Hematopoietic multipotent progenitor cell treated with erythropoietin and hydrocortisone succinate and interleukin-3 and kit ligand, for 4 days (in vitro differentiated cells): ENCODE measurements at regions not wholly inside any gene's neighbourhood (a gene's known extent, or its start where the extent isn't known, plus 50 kb on each side); places are given as distances from the start of the nearest gene placed in this dataset.

Experiments used
- DNase-seq: peaks from one replicate; pipeline ENCODE4 v3.0.0-alpha.2; 2015

DNA sequence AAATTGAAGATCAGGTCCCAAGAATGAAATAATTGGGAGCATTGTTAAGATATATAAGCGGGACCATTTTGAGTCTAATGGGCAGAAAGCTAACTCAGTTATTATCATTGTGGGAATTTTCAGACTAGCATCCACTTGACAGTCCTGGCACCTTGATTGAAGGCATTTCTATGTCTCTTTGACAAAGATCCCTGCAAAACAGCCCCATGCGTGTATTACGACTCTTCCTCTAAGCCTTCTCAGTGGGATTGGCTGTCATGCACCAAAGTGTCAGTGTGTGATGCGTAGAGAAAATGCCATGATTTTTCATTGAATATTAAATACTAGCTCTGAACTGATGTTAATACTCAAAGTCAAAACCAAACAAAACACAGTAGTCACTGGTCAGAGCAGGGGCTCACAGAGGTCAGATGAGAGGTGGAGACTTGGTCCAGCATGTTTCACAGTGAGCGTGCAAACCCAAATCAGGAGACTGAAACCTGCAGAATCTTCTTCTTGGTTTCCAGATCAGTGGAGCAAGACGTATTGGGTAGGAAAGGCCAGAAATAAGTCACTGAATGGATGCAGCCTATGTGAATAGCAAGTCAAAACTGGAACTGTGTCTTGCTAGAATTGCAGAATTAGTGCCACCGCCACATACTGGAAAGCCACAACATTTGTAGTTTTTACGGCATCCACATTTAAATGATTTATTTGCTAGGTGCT is 303.6 kb upstream of the AKR1E2 start:
- no peak for DNase-seq

DNA sequence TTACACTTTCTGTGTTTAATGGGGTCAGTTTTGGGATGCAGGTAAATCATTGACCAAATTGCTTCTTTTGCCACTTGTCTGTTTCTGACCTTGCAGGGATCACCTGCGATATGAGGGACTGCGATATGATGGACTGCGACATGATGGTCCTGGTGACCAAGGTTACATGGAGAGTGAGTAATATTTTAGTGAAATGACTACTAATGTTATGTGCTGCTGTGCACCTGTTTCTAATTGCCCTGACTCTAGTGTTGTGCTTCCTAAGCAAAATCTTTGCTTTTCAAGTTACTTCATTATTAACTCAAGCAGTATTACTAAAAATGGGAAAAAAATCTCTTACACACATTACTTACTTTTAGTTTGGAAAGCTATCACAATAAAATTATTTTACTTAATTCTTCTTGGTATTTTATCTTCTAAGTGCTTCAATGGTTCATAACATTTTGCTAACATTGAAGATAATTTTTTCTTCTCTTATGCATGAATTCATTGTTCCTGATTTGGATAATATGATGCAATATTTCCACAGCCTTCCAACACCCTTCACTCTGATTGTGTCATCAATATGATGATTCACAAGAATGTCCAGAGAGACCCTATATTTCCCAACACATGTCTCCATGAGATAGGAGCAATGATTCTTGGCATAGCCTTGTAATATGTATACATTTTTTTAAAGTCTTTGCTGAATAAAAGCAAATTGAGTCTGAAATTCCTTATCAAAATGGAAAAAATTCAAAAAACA is 306.2 kb upstream of the AKR1E2 start:
- DNase-seq: no peak

DNA sequence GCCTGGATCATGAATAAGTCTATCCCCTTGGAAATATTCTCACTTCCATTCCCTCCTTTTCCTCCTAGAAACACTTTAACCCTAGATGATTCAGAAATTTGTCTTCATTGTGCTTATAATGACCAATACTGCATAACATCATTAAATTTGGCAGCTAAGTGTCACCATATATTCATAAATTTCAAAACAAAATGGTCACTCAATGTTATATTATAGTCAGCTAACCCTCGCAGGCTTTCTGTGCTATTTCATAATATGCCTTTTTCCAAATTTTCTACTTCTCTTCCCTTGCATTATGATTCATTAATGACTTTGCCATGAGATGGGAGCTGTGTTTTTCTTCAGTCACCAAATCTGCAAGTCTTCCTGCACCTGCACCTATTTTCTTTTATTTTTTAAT is 308.3 kb upstream of the AKR1E2 start:
- DNase-seq: no peak

DNA sequence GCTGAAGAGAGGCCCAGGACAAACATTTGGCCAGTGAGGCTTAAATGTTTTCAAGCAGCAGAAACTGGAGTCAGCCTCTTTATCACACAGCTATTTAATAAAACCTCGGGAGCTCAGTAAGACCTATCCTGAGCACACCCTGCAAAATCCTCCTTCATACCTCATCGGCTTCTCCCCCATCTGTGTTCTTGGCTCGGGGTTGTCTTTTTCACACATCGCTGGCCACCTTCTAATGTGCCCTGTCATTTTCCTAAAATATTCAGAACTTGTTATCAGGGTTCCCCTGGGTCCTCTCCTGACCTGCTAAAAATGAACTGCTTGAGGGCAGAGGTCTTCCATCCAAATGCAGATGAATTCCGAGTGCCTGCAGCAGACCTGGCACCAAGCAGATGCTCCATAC is 310.3 kb upstream of the AKR1E2 start:
- no peak for DNase-seq

DNA sequence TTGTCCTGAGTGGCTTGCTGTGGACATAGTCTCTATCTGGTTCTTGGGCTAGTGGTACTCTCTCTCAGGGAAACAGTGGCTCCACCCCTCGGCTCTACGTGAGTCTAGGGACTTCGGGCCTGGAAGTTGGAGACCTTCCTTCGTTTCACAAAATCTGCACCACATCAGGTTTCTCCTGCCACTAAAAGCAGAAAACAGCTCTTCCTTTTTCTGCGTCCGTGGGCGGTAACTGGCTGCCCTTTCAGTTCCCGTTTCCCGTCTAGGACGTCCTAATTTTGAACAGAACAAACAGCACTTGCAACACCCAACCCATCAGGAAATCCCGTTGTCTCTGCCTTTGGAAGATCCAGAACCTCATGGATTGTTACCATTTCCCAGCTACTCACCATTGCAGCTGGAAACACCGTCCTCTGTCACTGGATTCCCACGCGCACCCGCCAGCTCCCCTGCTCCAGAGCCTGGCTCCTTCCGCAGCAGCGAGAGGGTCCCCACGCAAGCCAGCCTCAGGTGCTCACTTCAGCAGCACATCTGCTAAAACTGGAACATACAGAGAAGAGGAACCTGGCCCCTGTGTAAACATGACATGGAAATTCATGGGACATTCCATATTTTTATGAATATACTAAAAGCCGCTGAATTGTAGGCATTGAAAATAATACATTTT is 311.4 kb upstream of the AKR1E2 start:
- peak; percentile 56 for DNase-seq

DNA sequence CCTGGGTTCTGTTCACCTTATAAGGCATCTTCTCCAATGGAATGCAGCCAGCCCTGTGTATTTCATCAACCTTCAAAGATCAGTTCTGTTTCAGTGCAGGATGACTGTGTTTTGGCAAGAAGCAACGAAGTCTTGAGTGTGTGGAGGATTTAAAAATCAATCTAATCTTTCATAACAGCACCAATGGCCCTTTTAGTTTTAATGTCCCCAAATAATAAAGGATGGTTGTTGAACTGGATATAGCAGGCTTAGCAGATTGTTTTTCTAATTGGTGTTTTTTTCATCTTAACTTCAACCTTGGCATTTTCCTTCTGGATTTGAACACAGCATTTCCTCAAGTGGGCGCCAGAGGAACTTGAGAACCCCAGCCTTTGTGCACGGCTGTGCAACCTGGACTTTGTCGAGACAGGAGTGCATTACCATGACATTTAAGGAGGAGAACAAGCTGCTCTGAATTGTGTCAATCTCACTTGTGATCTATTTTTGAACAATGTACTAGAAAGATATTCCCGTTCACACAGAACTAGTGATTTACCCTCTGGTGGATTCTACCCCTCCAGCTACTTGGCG is 313.3 kb upstream of the AKR1E2 start:
- peak; percentile 44 for DNase-seq

DNA sequence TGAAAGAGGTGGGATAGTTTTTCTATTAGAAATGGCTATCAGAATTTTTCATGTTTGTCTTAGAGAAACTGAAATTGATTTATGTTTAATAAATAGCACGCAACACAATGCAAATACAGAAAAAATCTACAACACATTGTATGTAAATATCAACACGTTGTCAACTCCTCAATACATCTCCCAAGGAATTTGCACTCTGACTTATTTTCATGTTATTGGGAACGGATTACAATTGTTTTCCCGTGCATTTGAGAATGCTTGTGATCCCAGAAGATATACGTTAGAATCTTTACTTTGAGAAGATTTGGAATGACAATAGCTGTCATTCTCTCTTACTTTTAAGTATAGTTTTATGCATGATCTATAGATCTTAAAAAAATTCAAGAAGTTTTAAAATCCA is 313.8 kb upstream of the AKR1E2 start:
- DNase-seq: no peak

DNA sequence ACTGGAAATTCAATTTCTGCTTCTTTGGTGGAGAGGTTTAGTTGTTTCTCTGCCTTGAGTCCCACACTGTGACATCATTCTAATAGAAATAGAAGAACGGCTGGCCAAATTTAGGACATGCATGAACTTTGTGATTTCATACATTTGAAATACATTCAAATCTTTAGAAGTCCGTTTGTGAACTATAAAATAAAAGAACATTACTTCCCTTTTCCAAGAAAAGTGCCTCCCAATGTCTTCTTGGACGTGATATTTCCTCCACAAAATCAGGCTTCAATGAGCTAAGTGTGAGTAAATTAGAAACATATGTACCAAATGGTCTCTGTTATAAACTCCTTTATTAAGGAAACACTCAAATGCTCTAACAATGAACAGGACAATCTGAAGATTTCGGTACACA is 314.5 kb upstream of the AKR1E2 start:
- DNase-seq: no peak

DNA sequence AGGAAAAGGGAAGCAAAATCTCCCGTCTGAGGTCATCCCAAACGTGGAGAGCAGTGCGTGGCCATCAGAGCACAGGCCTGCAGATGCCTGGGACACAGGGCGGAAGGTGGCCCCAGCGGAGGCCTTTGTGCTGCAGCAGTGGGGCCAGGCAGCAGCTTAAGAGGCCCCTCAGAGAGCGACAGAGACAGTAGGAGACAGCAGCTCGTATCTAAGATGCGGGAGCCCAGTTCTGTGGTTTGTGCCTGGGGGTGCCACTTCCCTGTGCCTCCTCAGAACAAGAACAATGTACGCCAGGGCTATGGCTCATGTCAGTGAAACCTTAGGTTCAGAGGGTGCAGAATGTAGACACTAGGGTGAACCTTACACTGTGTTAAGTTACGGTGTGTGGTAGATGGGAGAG is 316.6 kb upstream of the AKR1E2 start:
- no peak for DNase-seq

DNA sequence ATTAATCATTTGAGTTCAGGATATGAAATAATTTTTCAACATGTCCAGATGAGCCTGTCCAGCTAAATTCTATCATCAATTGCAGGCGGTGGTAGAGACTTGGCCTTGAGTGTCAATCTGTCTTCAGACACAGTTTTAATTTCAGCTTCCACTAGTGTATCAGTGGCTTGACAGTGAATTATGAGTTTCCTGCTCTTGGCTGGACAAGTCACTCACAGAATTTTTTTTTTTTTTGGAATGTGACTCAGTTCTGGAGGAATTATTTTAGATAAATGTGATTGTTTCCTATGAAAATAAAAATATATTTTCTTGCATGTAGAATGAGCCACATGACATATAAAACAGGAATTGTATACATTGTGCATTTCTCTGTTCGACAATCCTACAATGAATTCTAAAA is 319.9 kb upstream of the AKR1E2 start:
- DNase-seq: no peak

DNA sequence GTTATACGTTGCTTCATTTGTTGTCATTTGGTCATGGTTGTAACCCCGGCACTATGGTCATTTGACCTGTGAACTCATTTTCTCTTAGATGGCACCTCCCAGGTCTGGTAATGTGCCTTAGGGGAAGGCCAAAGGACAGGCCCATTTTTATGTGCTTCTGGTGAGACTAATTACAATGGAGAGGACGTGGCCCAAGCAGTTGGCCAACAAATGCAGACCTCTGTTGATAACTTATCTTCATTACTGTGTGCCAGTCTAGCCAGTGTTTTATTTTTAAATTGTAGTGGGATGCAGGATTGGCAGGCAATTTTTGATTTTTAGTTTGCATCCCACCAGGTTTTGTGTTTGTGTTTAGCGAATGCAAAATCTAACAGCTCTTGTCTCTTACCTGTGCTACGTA is 321.5 kb upstream of the AKR1E2 start:
- DNase-seq: no peak

DNA sequence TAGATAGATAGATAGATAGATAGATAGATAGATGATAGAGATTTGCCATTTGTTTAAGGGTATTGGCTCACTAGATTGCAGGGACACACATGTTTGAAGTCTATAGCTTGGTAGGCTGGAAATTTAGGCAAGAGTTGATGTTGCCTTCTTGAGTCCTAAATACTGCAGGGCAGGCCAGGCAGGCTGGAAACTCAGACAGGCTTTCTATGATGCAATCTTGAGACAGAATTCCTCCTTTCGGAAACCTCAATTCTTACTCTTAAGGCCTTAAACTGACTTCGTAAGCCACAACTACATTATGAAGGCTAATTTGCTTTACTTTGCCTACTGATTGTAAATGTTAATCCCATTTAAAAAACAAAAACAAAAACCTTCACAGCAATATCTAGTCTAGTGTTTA is 322.9 kb upstream of the AKR1E2 start:
- no peak for DNase-seq

DNA sequence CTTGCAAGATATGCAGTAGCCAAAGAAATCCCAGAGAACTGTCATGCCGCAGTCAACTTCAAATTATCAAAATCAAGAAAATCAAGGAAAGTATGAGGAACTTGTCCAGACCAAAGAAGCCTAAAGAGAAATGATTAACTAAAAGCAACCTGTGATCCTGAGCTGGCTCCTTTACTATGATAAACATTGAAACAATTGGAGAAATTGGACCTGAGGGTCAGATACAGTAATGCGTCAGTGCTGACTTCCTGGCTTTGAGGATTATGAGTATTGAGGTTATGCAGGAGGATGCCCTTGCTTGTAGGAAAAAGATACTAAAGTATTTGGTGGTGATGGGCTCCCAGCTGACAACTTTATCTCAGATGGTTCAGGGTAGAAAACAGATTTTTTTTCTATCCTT is 324.7 kb upstream of the AKR1E2 start:
- no peak for DNase-seq

DNA sequence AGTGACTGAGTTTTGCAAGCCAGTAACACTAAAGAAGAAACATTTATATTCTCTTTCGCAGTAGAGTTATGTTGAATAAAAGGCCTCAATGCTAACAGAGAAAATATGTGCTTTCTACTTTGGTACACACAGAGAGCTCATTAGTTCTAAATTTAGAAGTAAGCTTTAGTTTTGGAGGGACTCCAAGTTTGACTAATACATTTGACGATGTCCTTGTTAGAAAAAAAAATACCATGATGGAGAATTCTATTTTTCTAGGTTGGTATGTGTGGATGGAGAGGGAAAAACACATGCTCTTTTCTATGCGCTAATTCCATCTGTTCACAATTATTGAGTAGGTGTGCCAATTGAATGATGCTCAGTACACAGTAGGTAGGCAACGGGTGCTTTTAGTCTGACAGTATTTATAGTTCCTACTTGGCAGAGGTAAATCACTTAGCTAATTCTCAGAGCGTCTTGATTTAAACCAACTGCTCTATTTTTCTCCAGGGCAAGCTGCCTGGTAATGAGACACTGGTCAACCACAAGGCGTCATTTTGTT is 327.2 kb upstream of the AKR1E2 start:
- no peak for DNase-seq

DNA sequence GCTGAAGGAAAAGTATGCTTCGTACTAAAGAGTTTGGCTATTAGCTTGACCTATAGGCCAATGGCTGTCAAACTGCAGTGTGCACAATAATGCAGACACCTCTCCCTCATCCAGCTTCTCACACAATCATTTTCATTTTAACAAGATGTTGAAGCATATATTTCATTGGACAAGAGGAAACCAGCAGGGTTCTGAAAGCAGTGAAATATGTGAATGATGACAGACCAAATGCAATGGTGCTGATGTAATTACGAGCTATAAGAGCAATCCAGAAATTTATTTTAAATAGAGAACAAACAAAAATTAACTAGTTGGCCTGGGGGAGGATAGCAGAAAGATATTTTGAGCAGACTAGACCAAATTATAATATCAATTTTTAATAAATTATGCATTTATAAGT is 331.5 kb upstream of the AKR1E2 start:
- DNase-seq: no peak

DNA sequence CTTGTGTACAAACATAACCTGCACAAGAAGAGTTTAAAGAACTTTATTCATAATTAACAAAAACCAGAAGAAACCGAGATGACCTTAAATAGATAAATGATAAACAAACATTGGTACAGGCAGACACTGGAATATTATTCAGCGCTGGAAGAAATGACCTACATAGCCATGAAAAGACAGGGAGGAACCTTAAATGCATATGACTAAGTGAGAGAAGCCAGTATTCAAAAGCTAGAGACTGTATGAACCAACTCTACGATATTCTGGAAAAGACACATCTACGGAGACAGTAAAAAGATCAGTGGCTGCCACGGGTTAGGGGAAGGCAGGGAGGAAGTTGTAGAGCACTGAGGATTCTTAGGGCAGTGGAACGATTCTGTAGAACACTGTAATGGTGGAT is 333.8 kb upstream of the AKR1E2 start:
- DNase-seq: no peak

DNA sequence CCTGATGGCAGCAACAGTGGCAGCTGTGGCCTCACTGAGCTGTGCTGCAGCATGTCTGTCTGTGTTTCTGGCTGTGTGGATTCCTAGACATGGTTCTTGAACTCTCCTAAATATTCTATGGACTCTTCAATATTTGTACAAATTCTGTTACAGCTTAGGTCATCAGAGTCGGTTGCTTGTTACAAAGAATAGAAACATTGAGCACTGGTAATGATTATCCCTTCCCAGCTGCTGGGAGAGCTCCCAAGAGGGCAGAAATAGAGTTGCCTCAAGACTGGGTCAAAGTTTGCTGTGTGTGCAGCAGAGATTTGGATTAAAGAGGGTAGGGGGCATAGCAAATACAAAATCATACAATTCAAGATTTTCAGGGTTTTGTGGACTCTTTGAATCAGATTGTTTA is 337.1 kb upstream of the AKR1E2 start:
- DNase-seq: no peak

DNA sequence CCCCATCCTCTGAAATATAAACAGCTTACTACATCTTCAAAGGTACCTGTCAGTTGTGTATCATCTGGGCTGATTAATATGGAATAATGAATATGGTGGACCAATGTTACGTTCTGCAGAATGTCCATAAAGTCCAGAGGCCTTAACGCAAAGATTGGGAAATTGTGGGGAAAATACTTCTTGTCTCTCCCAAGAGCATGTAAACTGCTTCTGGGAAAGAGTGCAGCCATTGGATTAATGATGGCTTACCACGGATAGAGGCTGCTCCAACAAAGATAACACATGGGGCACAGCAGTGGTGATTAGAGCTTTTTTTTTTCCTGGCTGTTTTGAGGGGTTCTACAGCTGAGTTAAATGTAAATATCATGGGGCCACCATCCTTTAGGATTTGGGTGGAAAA is 340.4 kb upstream of the AKR1E2 start:
- no peak for DNase-seq

DNA sequence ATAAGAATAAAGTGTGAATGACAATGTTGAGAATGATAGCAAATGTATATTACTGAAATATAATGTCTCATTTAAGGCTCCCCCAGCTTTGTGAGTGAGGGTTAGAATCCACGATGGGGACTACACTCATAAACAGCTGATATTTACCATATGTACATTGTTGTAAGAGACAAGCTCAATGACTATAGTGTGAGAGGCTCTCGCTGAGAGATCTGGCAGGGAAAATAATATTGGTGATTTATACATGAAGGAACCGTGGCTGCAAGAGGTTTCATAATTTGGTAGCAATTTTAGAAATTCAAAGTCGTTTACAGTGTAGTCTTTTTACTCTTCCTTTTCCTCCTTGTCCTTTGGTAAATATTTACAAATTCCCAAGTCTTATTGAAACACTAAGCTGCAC is 342.2 kb upstream of the AKR1E2 start:
- no peak for DNase-seq

DNA sequence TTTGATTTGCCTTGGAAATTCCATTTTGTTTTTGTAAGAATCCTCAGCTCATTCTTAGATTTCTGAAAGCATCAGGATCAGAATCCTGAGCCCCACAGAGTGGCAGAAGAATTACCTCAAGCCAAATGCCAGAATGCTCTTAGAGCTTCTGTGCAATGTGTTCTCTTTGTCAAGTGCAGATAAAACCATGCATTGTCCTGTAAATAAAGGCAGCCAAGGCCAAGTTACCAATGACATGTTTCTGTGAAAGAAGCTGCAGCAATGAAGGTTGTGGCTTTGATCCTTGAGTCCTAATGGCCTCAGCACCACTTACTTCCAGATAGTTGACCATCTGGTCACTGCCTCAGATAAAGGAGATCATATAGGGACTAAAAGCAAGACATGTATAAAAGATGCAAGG is 343.3 kb upstream of the AKR1E2 start:
- DNase-seq: no peak

DNA sequence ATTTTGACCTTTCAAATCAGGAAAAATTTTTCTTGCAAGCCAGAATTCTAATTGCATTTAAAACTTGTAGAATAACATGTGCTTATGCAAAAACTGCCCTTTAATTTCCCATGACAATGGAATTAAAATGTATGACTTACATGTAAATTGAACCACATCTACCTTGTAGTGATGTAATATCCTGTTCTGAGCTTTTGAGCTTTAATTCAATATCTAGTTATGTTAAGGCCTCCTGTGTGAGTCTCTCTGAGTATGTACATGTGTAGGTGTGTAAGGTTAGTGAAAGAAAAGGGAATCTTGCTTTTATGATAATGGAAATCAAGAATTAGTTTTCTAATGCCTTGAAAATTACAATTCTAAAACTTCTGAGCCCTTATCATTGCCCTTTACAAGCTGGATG is 344.8 kb upstream of the AKR1E2 start:
- DNase-seq: no peak

DNA sequence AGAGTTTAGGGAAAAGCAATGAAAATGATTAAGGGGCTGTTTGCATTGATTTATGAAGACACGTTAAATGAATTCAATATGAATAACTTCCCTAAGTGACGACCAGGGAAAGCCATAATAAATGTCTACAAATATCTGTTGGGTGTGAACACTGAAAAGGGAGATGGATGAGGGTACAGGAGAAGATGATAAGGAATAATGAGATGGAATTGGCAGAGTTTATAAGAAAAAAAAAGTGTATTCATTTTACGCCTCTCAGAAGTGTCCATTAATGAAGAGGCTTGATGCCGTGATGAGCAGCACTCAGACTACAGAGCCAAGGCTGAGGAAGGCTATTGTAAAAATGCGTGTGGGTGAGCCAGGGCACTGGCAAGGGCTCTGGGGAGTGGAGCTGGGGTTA is 346.7 kb upstream of the AKR1E2 start:
- no peak for DNase-seq

DNA sequence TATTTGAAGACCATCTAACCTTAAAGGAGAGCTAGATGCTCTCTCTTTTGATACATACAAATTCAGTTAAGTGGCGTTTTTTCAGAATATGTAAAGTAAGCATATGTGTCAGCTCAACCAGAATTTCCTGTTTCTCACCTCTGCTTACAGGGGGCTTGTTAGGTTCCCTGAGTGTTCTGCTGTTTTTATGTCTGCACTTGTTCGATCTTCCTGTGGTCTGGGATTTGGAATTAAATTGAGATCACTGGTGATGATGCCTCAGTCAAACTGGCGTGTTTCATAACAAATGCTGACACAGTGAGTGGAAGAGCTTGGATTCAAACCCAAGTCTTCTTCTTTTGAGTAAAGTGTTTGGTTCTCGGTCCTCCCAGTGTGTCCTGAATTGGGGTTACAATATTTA is 348.3 kb upstream of the AKR1E2 start:
- no peak for DNase-seq
